Testis (tissue), 2 donors: ENCODE measurements at regions not wholly inside any gene's neighbourhood (a gene's known extent, or its start where the extent isn't known, plus 50 kb on each side); places are given as distances from the start of the nearest gene placed in this dataset.

ENCODE experiments used
- DNase-seq: peaks from one replicate; pipeline ENCODE4 v3.0.0-alpha.2; 2019
- H3K27ac ChIP-seq, 2 donors: fragments of 200-600 bp; sonication (generic); one replicate each; pipeline ENCODE4 v1.5.1; 2019
- H3K27me3 ChIP-seq: fragments of 200-600 bp; sonication (generic); one replicate; pipeline ENCODE4 v1.5.1; 2019
- H3K36me3 ChIP-seq: fragments of 200-600 bp; sonication (generic); one replicate; pipeline ENCODE4 v1.5.1; 2017; ENCODE audit warnings: low read depth; ENCODE audit errors: missing control alignments
- H3K4me1 ChIP-seq: fragments of 200-600 bp; sonication (generic); one replicate; pipeline ENCODE4 v1.5.1; 2019
- H3K4me3 ChIP-seq, 2 donors: fragments of 200-600 bp; sonication (generic); one replicate each; pipeline ENCODE4 v1.5.1; 2017 to 2019
- H3K9me3 ChIP-seq: fragments of 200-600 bp; sonication (generic); one replicate; pipeline ENCODE4 v1.5.1; 2017
- CTCF ChIP-seq, 3 experiments: fragments of 450-650 bp in 2 of 3; fragments of 200-600 bp in 1 of 3; sonication (generic) in 1 of 3; IDR thresholded peaks; one replicate each; pipeline ENCODE4 v1.5.1; 2016 to 2019; ENCODE audit warnings: antibody characterized with exemption in 3 of 3, mild to moderate bottlenecking in 2 of 3, moderate library complexity in 1 of 3
- POLR2A ChIP-seq: fragments of 450-650 bp; IDR thresholded peaks from one replicate; pipeline ENCODE4 v1.6.1; 2017; ENCODE audit warnings: antibody characterized with exemption, mild to moderate bottlenecking, moderate library complexity
- WGBS, 2 donors: methylation state at CpG; one replicate each; pipeline ENCODE4 v1.1.5; 2018; 5-methylcytosine and 5-hydroxymethylcytosine counted together
- intact Hi-C: fragments of 100-400 bp; cut with DNase I; formaldehyde crosslinking; loops from one replicate; pipeline ENCODE4 v1.15.1; 2023; ENCODE audit warnings: low total_unique reads

GRCh38 chr11:123371506-123372297 is 58.4 kb upstream of the GRAMD1B start:
- no peak for TF ChIP-seq POLR2A
- no peak for TF ChIP-seq CTCF (IDR thresholded peaks at IDR 0.05)
- WGBS, 2 donors, result 58 to 76% methylated on average over 3 of the region's 3 CpGs
- Histone ChIP-seq H3K27me3 (no peaks in the 10 kb centered on the region), H3K4me3 (no peak overlapping the region), H3K9me3 (no peaks in the 10 kb centered on the region), H3K36me3 (no peaks in the 10 kb centered on the region), H3K4me1 (no peaks in the 10 kb centered on the region), H3K27ac (no peak overlapping the region)
- DNase-seq, result no peak
- intact Hi-C loops, result no loop called here

GRCh38 chr11:123366924-123367323 is 63.1 kb upstream of the GRAMD1B start:
- H3K4me3 ChIP-seq, result no peak overlapping the region
- H3K9me3 ChIP-seq, result no peaks in the 10 kb centered on the region
- TF ChIP-seq POLR2A (no peak), CTCF (IDR thresholded peaks at IDR 0.05) (no peak)
- H3K27ac ChIP-seq, result no peak overlapping the region
- H3K36me3 ChIP-seq, result no peaks in the 10 kb centered on the region
- WGBS, 2 donors, result 91 to 93% methylated on average over 6 of the region's 6 CpGs
- no peaks in the 10 kb centered on the region for H3K27me3 ChIP-seq
- H3K4me1 ChIP-seq, result no peaks in the 10 kb centered on the region
- DNase-seq, result no peak
- intact Hi-C loops, result no loop called here

- no peaks in the 10 kb centered on the region for H3K27me3 ChIP-seq
- no peaks in the 10 kb centered on the region for H3K4me1 ChIP-seq
- H3K9me3 ChIP-seq, result no peaks in the 10 kb centered on the region
- no peak for TF ChIP-seq POLR2A
- no peak for TF ChIP-seq CTCF (IDR thresholded peaks at IDR 0.05)
- no peak overlapping the region for H3K4me3 ChIP-seq
- H3K27ac ChIP-seq, result no peak overlapping the region
- intact Hi-C loops, result no loop called here
- 88 to 90% methylated on average over 2 of the region's 2 CpGs for WGBS, 2 donors
- H3K36me3 ChIP-seq, result no peaks in the 10 kb centered on the region
- DNase-seq, result no peak
Measured at GRCh38 chr11:123365955-123366354, 64.1 kb upstream of the GRAMD1B start.

GRCh38 chr11:123364080-123364479 is 66.0 kb upstream of the GRAMD1B start:
- WGBS, 2 donors, result 85 to 92% methylated on average over 9 of the region's 9 CpGs
- intact Hi-C loops, result no loop called here
- Histone ChIP-seq H3K27ac (no peak overlapping the region), H3K27me3 (no peaks in the 10 kb centered on the region), H3K36me3 (no peaks in the 10 kb centered on the region), H3K9me3 (no peaks in the 10 kb centered on the region), H3K4me1 (no peaks in the 10 kb centered on the region), H3K4me3 (no peak overlapping the region)
- TF ChIP-seq POLR2A (no peak), CTCF (IDR thresholded peaks at IDR 0.05) (no peak)
- DNase-seq, result no peak

GRCh38 chr11:123363556-123363955 is 66.5 kb upstream of the GRAMD1B start:
- H3K4me3 ChIP-seq, result no peak overlapping the region
- WGBS, 2 donors, result 63 to 74% methylated on average over 4 of the region's 4 CpGs
- no peak for DNase-seq
- no peak overlapping the region for H3K27ac ChIP-seq
- no peaks in the 10 kb centered on the region for H3K9me3 ChIP-seq
- no peaks in the 10 kb centered on the region for H3K27me3 ChIP-seq
- intact Hi-C loops, result no loop called here
- H3K4me1 ChIP-seq, result no peaks in the 10 kb centered on the region
- H3K36me3 ChIP-seq, result no peaks in the 10 kb centered on the region
- TF ChIP-seq CTCF (IDR thresholded peaks at IDR 0.05), result no peak
- no peak for TF ChIP-seq POLR2A
